ENCODE measurements at regions not wholly inside any gene's neighbourhood (a gene's known extent, or its start where the extent isn't known, plus 50 kb on each side); places are given as distances from the start of the nearest gene placed in this dataset.

DNA sequence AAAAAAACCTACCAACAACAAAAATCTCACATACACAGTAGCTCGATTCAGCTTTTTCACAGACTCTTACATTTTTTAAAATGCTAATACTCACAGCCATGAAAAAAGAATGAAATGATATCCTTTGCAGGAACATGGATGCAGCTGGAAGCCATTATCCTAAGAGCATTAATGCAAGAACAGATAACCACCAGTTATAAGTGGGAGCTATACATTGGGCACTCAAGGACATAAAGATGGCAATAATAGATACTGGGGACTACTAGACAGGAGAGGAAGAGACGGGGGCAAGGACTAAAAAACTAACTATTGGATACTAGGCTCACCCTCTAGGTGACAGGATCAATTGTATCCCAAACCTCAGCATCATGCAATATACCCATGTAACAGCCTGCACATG, 90.3 kb upstream of the CCNH start:
- DNase-seq, result no peak

DNA sequence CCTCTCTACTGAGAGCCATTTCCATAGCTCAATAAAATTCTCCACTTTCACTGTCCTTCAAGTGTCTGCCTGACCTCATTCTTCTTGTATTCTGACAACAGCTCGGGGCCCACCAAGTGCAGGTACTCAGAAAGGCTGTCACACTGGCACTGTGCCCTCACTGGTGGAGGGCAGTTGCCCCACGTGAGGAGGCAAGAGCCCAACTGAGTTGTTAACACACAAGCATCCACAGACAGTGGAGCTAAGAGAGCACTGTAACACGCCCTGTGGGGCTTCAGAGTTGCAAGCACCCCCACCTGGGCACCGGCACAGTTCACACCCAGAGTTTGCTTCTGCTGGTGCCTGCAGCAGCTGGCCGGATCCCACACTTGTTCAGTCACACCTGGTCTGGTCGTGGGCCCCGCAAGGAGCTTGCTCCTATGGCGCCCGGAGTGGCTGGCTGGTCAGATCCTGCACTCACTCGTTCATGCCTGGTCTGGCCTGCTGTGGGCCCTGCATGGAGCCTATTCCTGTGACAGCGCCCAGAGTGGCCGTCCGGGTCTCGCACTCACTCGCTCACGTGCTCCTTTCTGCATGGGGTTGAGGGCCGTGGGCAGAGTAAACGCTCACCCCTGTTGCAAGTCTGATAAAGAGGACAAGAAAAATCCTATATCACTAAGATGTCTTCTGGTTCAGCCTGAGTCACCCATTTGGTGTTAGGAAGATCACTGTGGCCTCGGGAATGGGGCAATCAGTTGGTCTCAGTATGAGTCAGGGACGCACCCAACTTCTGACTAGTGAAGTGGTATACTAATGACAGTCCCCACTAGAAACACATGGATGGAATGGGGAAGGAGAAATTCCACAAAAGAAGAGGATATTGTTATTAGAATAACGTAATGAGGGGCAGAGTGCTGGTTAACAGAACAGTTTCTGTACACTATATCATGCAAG, 87.0 kb upstream of the CCNH start:
- no peak for DNase-seq
